KMS-11 (cell line): ENCODE measurements at regions not wholly inside any gene's neighbourhood (a gene's known extent, or its start where the extent isn't known, plus 50 kb on each side); places are given as distances from the start of the nearest gene placed in this dataset.

Experiments used
- H2AFZ ChIP-seq: fragments of 200-600 bp; sonication (generic); 2 replicates; pipeline ENCODE4 v1.6.1; 2016; ENCODE audit warnings: antibody characterized with exemption, mixed run types, low read depth
- H3K27ac ChIP-seq: fragments of 200-600 bp; sonication (generic); 2 replicates; pipeline ENCODE4 v1.6.1; 2016; ENCODE audit warnings: mild to moderate bottlenecking, mixed run types
- H3K27me3 ChIP-seq: fragments of 200-600 bp; sonication (generic); 2 replicates; pipeline ENCODE4 v1.6.1; 2017; ENCODE audit warnings: mild to moderate bottlenecking, low read depth, mixed run types, moderate library complexity; ENCODE audit not compliant: insufficient read depth
- H3K36me3 ChIP-seq: fragments of 200-600 bp; sonication (generic); 2 replicates; pipeline ENCODE4 v1.6.1; 2017; ENCODE audit warnings: mild to moderate bottlenecking, mixed run types; ENCODE audit not compliant: insufficient read depth
- H3K4me1 ChIP-seq: fragments of 200-600 bp; sonication (generic); 2 replicates; pipeline ENCODE4 v1.6.1; 2016; ENCODE audit warnings: mild to moderate bottlenecking, low read depth, mixed run types; ENCODE audit not compliant: poor library complexity, severe bottlenecking
- H3K4me2 ChIP-seq: fragments of 200-600 bp; sonication (generic); 2 replicates; pipeline ENCODE4 v1.7.0; 2016; ENCODE audit warnings: mild to moderate bottlenecking, mixed run types
- H3K4me3 ChIP-seq: fragments of 200-600 bp; sonication (generic); IDR thresholded peaks from 2 replicates; pipeline ENCODE4 v1.6.1; 2017; ENCODE audit warnings: low read depth, low read length, mixed read lengths; ENCODE audit not compliant: insufficient read depth
- H3K79me2 ChIP-seq: fragments of 200-600 bp; sonication (generic); 2 replicates; pipeline ENCODE4 v1.6.1; 2016; ENCODE audit warnings: low read depth, mixed run types; ENCODE audit not compliant: insufficient read depth
- H3K9ac ChIP-seq: fragments of 200-600 bp; sonication (generic); 2 replicates; pipeline ENCODE4 v1.6.1; 2016; ENCODE audit warnings: mild to moderate bottlenecking, mixed run types
- H4K20me1 ChIP-seq: fragments of 200-600 bp; sonication (generic); 2 replicates; pipeline ENCODE4 v1.6.1; 2016; ENCODE audit warnings: mild to moderate bottlenecking, mixed run types; ENCODE audit not compliant: insufficient read depth
- TF ChIP-seq, protein P1 (sequence below): fragments of 200-600 bp; sonication (generic); conservative IDR thresholded peaks from 2 replicates; pipeline ENCODE4 v1.6.1; 2017; ENCODE audit warnings: low read depth, mild to moderate bottlenecking, antibody characterized with exemption, low read length, moderate library complexity, mixed read lengths

DNA sequence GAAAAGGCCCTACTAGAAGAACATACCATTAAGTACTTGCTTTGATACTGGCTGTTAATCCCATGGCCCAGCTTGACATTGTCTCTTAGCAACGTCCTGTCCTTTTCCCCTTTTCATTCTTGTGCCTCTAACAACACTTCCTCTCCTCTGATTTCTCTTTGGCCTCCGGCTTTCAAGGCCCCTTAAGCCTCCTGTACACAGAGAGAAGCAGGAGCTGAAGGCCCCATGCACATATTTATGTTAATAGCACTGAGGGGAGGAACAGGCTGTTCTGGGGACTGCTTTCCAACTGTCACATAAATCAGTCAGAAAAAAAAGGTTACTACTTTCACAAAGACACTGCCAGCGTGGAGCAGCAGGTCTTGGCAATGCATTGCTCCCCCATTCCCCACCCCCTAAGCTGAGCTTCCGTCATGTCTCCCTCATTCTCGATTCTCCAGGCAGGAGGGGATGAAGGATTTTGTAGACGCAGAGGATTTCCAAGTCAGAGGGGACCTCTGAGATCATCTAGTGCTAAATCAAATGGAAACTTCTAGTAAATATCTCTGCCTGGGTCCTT lies 257.4 kb upstream of the ADAMTS9 start:
- Histone ChIP-seq H3K4me1 (no peaks in the 10 kb centered on the region), H3K9ac (no peak overlapping the region), H3K4me2 (no peak overlapping the region), H3K79me2 (no peaks in the 10 kb centered on the region), H3K27ac (no peak overlapping the region), H3K27me3 (no peaks in the 10 kb centered on the region), H2AFZ (no peak overlapping the region), H3K36me3 (no peaks in the 10 kb centered on the region), H4K20me1 (no peaks in the 10 kb centered on the region), H3K4me3 (no peak overlapping the region)
- TF ChIP-seq, protein P1, sequence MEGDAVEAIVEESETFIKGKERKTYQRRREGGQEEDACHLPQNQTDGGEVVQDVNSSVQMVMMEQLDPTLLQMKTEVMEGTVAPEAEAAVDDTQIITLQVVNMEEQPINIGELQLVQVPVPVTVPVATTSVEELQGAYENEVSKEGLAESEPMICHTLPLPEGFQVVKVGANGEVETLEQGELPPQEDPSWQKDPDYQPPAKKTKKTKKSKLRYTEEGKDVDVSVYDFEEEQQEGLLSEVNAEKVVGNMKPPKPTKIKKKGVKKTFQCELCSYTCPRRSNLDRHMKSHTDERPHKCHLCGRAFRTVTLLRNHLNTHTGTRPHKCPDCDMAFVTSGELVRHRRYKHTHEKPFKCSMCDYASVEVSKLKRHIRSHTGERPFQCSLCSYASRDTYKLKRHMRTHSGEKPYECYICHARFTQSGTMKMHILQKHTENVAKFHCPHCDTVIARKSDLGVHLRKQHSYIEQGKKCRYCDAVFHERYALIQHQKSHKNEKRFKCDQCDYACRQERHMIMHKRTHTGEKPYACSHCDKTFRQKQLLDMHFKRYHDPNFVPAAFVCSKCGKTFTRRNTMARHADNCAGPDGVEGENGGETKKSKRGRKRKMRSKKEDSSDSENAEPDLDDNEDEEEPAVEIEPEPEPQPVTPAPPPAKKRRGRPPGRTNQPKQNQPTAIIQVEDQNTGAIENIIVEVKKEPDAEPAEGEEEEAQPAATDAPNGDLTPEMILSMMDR = no peak

GRCh38 chr3:64943866-64944265 lies 256.1 kb upstream of the ADAMTS9 start:
- Histone ChIP-seq H3K27me3 (no peaks in the 10 kb centered on the region), H3K9ac (no peak overlapping the region), H3K4me1 (no peaks in the 10 kb centered on the region), H3K4me2 (no peak overlapping the region), H3K79me2 (no peaks in the 10 kb centered on the region), H3K4me3 (no peak overlapping the region), H4K20me1 (no peaks in the 10 kb centered on the region), H3K36me3 (no peaks in the 10 kb centered on the region), H3K27ac (no peak overlapping the region), H2AFZ (no peak overlapping the region)
- TF ChIP-seq, protein P1 = no peak

DNA sequence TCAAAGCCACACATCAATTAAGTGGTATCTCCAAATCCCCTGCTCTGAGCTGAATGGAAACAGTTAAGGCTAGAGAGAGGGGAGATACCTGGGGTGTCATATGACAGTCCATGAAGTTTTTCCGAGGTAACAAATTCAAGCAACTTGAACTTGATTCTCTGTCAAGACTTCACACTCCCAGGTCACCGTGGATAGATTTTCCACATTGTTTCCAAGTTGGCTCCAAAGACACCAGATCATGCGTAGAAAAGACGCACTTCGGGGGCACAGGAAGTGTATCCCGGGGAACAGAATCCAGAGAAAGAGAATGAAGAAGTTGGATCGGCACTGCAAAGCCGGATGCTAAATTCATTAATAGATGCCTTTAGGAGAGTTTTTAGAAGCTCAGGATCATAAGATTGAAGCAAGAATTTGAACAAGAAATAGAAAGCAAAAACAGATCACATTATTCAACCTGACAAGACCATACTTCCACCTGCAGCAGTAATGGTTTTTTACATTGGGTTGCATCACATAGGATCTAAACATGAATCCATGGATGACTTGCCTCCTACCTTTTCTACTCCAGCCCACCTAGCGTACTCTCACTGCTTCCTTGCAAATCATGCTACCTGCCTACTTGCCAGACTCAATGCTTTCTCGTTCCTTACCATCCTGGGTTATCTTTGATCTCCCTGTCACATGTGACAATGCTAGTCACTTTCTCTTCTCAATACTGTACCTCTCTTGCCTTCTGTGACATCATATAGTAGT lies 253.0 kb upstream of the ADAMTS9 start:
- Histone ChIP-seq H3K9ac (no peak overlapping the region), H3K27ac (no peak overlapping the region), H3K4me1 (no peaks in the 10 kb centered on the region), H3K4me3 (no peak overlapping the region), H4K20me1 (no peaks in the 10 kb centered on the region), H3K4me2 (no peak overlapping the region), H2AFZ (no peak overlapping the region), H3K79me2 (no peaks in the 10 kb centered on the region), H3K36me3 (no peaks in the 10 kb centered on the region), H3K27me3 (no peaks in the 10 kb centered on the region)
- TF ChIP-seq, protein P1 = no peak

DNA sequence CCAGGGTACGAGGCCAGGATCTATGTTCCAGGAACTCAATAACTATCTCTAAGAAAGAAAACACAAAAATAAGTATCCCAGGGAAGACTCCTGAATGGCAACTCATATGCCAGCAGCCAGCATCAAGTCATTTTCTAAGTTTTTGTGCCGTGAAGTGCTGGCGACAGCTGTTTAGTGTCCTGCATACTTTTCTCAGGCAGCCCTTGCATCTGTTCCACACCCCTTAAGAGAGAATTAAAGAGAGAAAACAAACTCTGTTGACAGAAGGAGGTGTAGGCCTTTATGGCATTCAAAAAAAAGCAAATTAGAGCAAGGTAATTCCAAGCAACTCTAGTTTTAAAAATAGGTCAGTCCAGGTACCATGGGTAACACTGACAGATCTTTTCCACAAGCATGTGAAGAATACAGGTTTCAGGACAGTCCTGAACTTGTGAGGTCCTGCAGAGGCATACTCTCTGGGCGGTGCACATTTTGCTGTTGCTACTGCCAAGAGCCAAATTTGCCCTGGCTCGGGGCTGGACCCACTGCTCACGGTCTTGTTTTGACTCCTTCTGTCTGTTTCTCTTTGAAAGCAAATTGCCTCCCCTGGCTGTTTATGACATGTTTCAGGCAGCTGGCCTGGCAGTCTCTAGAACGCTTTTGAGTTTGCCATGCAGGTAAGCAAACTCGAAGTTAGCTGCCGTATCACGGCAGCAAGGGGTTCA lies 252.1 kb upstream of the ADAMTS9 start:
- TF ChIP-seq, protein P1 = no peak
- no peak overlapping the region for H3K4me3 ChIP-seq
- no peak overlapping the region for H3K9ac ChIP-seq
- H3K4me1 ChIP-seq = no peaks in the 10 kb centered on the region
- no peaks in the 10 kb centered on the region for H4K20me1 ChIP-seq
- H3K27me3 ChIP-seq = no peaks in the 10 kb centered on the region
- no peaks in the 10 kb centered on the region for H3K36me3 ChIP-seq
- no peaks in the 10 kb centered on the region for H3K79me2 ChIP-seq
- H3K27ac ChIP-seq = no peak overlapping the region
- no peak overlapping the region for H3K4me2 ChIP-seq
- no peak overlapping the region for H2AFZ ChIP-seq
